SK-N-SH treated with all-trans-retinoic acid at 6 μM for 48 hours (cell line): ENCODE measurements at regions not wholly inside any gene's neighbourhood (a gene's known extent, or its start where the extent isn't known, plus 50 kb on each side); places are given as distances from the start of the nearest gene placed in this dataset.

Experiments
- ATAC-seq: fragments of 200-7000 bp; cut with Tn5 transposase; 3 replicates; pipeline ENCODE4 v1.9.1; 2020; ENCODE audit warnings: mild to moderate bottlenecking, moderate library complexity
- ARNTL ChIP-seq: fragments of 450-650 bp; formaldehyde crosslinking; IDR thresholded peaks from 2 replicates; pipeline ENCODE4 v1.5.0; 2020; ENCODE audit warnings: low read depth, mild to moderate bottlenecking, moderate library complexity, borderline replicate concordance
- BACH2 ChIP-seq: fragments of 250-450 bp; sonication (Bioruptor Pico); IDR thresholded peaks from 2 replicates; pipeline ENCODE4 v1.9.0; 2021; ENCODE audit warnings: mild to moderate bottlenecking, borderline replicate concordance
- CREB5 ChIP-seq: fragments of 250-450 bp; sonication (Bioruptor Pico); IDR thresholded peaks from 2 replicates; pipeline ENCODE4 v1.5.1; 2020; ENCODE audit warnings: low read depth, mild to moderate bottlenecking, moderate library complexity
- CSDC2 ChIP-seq: fragments of 250-450 bp; sonication (Bioruptor Pico); IDR thresholded peaks from 2 replicates; pipeline ENCODE4 v1.5.0; 2020; ENCODE audit warnings: mild to moderate bottlenecking, moderate library complexity
- CSRNP3 ChIP-seq: fragments of 250-450 bp; sonication (Bioruptor Pico); IDR thresholded peaks from 2 replicates; pipeline ENCODE4 v1.5.1; 2021; ENCODE audit warnings: mild to moderate bottlenecking, moderate library complexity
- GLIS3 ChIP-seq: fragments of 250-450 bp; sonication (Bioruptor Pico); IDR thresholded peaks from 2 replicates; pipeline ENCODE4 v1.5.0; 2020; ENCODE audit warnings: mild to moderate bottlenecking, moderate library complexity
- OSR1 ChIP-seq: fragments of 250-450 bp; sonication (Bioruptor Pico); IDR thresholded peaks from 2 replicates; pipeline ENCODE4 v1.8.0; 2022; ENCODE audit warnings: moderate library complexity, mild to moderate bottlenecking, inconsistent platforms
- PATZ1 ChIP-seq: fragments of 250-450 bp; sonication (Bioruptor Pico); IDR thresholded peaks from 2 replicates; pipeline ENCODE4 v1.8.0; 2020; ENCODE audit warnings: mild to moderate bottlenecking, moderate library complexity, borderline replicate concordance
- POU6F1 ChIP-seq: fragments of 250-450 bp; sonication (Bioruptor Pico); IDR thresholded peaks from 2 replicates; pipeline ENCODE4 v1.8.0; 2021; ENCODE audit warnings: low read depth, mild to moderate bottlenecking, moderate library complexity, borderline replicate concordance
- PPARA ChIP-seq: fragments of 250-450 bp; sonication (Bioruptor Pico); IDR thresholded peaks from 2 replicates; pipeline ENCODE4 v1.5.0; 2020; ENCODE audit warnings: mild to moderate bottlenecking, borderline replicate concordance
- RARB ChIP-seq: fragments of 250-450 bp; sonication (Bioruptor Pico); IDR thresholded peaks from 2 replicates; pipeline ENCODE4 v1.8.0; 2021; ENCODE audit warnings: mild to moderate bottlenecking, moderate library complexity
- TOX ChIP-seq: fragments of 250-450 bp; sonication (Bioruptor Pico); IDR thresholded peaks from 2 replicates; pipeline ENCODE4 v1.8.0; 2021; ENCODE audit warnings: mild to moderate bottlenecking, moderate library complexity, borderline replicate concordance
- TSHZ2 ChIP-seq: fragments of 250-450 bp; sonication (Bioruptor Pico); IDR thresholded peaks from 2 replicates; pipeline ENCODE4 v1.5.0; 2020; ENCODE audit warnings: mild to moderate bottlenecking, moderate library complexity
- ZC3H10 ChIP-seq: fragments of 250-450 bp; sonication (Bioruptor Pico); IDR thresholded peaks from 2 replicates; pipeline ENCODE4 v1.5.1; 2021; ENCODE audit warnings: mild to moderate bottlenecking, moderate library complexity
- ZFP3 ChIP-seq: fragments of 250-450 bp; sonication (Bioruptor Pico); IDR thresholded peaks from 2 replicates; pipeline ENCODE4 v1.5.0; 2020; ENCODE audit warnings: mild to moderate bottlenecking, moderate library complexity
- ZFP30 ChIP-seq: fragments of 450-650 bp; formaldehyde crosslinking; IDR thresholded peaks from 2 replicates; pipeline ENCODE4 v1.5.0; 2022; ENCODE audit warnings: mild to moderate bottlenecking, moderate library complexity
- ZNF565 ChIP-seq: fragments of 450-650 bp; formaldehyde crosslinking; conservative IDR thresholded peaks from 2 replicates; pipeline ENCODE4 v1.5.0; 2020; ENCODE audit warnings: low read depth, mild to moderate bottlenecking, moderate library complexity
- ZNF70 ChIP-seq: fragments of 450-650 bp; formaldehyde crosslinking; IDR thresholded peaks from 2 replicates; pipeline ENCODE4 v1.5.0; 2020; ENCODE audit warnings: mild to moderate bottlenecking, moderate library complexity
- ZNF8 ChIP-seq: fragments of 450-650 bp; formaldehyde crosslinking; IDR thresholded peaks from 2 replicates; pipeline ENCODE4 v1.5.0; 2020; ENCODE audit warnings: mild to moderate bottlenecking, moderate library complexity

- no peak for TF ChIP-seq CREB5 (CRISPR knock-in tag)
- no peak for TF ChIP-seq PATZ1
- TF ChIP-seq POU6F1 (CRISPR knock-in tag): no peak
- TF ChIP-seq ZNF70 (CRISPR knock-in tag): no peak
- TF ChIP-seq OSR1 (CRISPR knock-in tag): no peak
- TF ChIP-seq ZFP3: no peak
- no peak for TF ChIP-seq ZNF565 (CRISPR knock-in tag)
- no peak for TF ChIP-seq BACH2
- TF ChIP-seq ZC3H10 (CRISPR knock-in tag): no peak
- TF ChIP-seq CSDC2 (CRISPR knock-in tag): no peak
- TF ChIP-seq PPARA (CRISPR knock-in tag): no peak
- no peak for TF ChIP-seq ZFP30 (CRISPR knock-in tag)
- TF ChIP-seq RARB: no peak
- no peak for TF ChIP-seq ARNTL (CRISPR knock-in tag)
- TF ChIP-seq GLIS3: no peak
- TF ChIP-seq CSRNP3: no peak
- TF ChIP-seq TOX (CRISPR knock-in tag): no peak
- TF ChIP-seq ZNF8 (CRISPR knock-in tag): no peak
- TF ChIP-seq, all 23 proteins: peak for 0
- no peak for ATAC-seq
Observed at GRCh38 chr5:91875196-91875779, 492.2 kb upstream of the ARRDC3 start.

GRCh38 chr5:91867799-91868198 lies 484.7 kb upstream of the ARRDC3 start:
- no peak for ATAC-seq
- TF ChIP-seq CREB5 (CRISPR knock-in tag) (no peak), ZC3H10 (CRISPR knock-in tag) (no peak)

GRCh38 chr5:91865915-91866314 lies 482.8 kb upstream of the ARRDC3 start:
- ATAC-seq: no peak
- TF ChIP-seq CREB5 (CRISPR knock-in tag) (no peak), TSHZ2 (CRISPR knock-in tag) (no peak), ZC3H10 (CRISPR knock-in tag) (no peak)
